ENCODE measurements at regions not wholly inside any gene's neighbourhood (a gene's known extent, or its start where the extent isn't known, plus 50 kb on each side); places are given as distances from the start of the nearest gene placed in this dataset.

DNA sequence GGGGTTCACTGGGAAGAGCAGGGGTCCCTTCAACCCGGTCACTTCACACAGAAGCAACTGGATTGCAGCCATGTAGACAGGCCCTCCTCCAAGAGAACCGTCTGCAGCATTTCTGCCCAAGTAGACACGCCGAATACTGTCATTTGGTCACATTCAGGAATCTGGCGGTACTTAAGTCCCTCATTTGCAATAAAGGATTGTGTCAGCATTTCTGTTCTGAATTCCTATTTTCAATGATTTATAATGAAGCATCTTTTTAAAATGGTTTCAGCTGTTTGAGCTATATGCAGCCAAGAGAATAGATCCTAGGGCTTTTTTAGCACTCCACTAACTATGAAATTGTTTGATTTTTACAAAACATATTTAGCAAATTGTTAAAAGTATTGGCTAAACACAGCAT is 143.5 kb upstream of the SOX1 start:
- H3K4me3 ChIP-seq = no peak overlapping the region
- 63% methylated on average over 5 of the region's 5 CpGs for WGBS
- TF ChIP-seq POLR2AphosphoS5 (IDR thresholded peaks at IDR 0.05) (no peak), POLR2A (IDR thresholded peaks at IDR 0.05) (no peak), EP300 (IDR thresholded peaks at IDR 0.05) (no peak)
- TF ChIP-seq, protein P1, sequence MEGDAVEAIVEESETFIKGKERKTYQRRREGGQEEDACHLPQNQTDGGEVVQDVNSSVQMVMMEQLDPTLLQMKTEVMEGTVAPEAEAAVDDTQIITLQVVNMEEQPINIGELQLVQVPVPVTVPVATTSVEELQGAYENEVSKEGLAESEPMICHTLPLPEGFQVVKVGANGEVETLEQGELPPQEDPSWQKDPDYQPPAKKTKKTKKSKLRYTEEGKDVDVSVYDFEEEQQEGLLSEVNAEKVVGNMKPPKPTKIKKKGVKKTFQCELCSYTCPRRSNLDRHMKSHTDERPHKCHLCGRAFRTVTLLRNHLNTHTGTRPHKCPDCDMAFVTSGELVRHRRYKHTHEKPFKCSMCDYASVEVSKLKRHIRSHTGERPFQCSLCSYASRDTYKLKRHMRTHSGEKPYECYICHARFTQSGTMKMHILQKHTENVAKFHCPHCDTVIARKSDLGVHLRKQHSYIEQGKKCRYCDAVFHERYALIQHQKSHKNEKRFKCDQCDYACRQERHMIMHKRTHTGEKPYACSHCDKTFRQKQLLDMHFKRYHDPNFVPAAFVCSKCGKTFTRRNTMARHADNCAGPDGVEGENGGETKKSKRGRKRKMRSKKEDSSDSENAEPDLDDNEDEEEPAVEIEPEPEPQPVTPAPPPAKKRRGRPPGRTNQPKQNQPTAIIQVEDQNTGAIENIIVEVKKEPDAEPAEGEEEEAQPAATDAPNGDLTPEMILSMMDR (IDR thresholded peaks at IDR 0.05) = no peak
- H3K9me3 ChIP-seq = no peaks in the 10 kb centered on the region
- H3K4me1 ChIP-seq = no peaks in the 10 kb centered on the region
- no peak for DNase-seq (ENCODE audit: low spot score in 2 of 2)
- H3K27me3 ChIP-seq = peaks cover 19% of the 10 kb centered on the region
- H3K27ac ChIP-seq = no peak overlapping the region
- H3K36me3 ChIP-seq = no peaks in the 10 kb centered on the region

DNA sequence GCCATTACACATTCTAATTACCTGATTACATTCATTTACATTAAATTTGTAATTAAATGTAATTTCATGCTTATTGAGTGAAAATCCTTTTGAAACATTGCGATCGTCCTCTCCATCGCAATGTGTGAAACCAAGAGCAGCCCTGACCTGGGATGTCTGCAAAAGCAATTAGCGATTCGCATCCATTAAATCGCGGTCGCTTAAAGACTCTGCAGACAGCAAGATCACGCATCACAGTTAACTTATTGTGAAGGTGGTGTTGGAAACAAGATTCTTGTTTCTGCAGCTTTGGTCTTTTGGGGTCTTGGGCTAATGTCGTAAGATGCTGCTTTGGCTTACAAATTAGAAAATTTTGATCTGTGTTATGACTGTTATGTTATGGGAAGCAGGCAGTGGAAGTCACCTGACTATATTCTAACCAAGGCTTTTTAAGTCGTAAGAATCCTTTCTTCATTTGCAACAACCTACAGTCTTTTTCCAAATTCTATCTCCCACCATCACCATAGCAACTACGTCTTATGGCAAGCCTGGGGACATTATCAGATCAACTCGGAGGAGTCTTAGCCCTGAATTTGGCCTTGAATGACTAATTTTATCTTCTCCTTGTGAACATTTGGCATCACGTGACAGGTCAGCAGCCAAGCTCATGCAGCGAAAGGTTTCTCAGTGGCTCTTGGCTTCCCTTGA is 142.8 kb upstream of the SOX1 start:
- TF ChIP-seq POLR2A (IDR thresholded peaks at IDR 0.05) = no peak
- TF ChIP-seq POLR2AphosphoS5 (IDR thresholded peaks at IDR 0.05) = no peak
- Histone ChIP-seq H3K9me3 (no peaks in the 10 kb centered on the region), H3K27ac (no peak overlapping the region), H3K4me3 (no peak overlapping the region), H3K36me3 (no peaks in the 10 kb centered on the region), H3K27me3 (peaks cover 16% of the 10 kb centered on the region), H3K4me1 (no peaks in the 10 kb centered on the region)
- WGBS = 85% methylated on average over 15 of the region's 15 CpGs
- no peak for DNase-seq (ENCODE audit: low spot score in 2 of 2)

DNA sequence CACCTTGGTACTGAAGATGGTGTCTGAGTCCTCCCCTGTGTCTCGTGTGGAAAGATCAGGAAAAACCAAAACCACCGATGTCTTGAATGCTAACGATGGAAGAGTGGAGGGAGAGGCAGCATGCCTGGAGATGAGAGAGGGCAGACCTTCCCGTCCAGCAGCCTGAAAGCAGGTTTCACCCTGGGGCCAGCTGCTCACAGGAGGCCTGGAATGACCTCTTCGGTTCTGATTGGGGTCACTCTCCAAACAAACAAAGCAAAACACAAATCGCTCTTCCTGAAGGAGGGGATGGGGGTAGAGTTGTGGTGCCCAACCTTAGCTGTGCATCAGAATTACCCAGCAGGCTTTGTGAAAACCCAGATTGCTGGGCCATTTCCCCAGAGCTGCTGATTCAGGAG is 142.3 kb upstream of the SOX1 start:
- Histone ChIP-seq H3K27me3 (peaks cover 16% of the 10 kb centered on the region), H3K4me1 (no peaks in the 10 kb centered on the region), H3K4me3 (no peak overlapping the region), H3K27ac (no peak overlapping the region), H3K36me3 (no peaks in the 10 kb centered on the region), H3K9me3 (no peaks in the 10 kb centered on the region)
- 73% methylated on average over 6 of the region's 6 CpGs for WGBS
- no peak for TF ChIP-seq EP300 (IDR thresholded peaks at IDR 0.05)
- peak in 1 of 2 donors; percentile 44 for DNase-seq (ENCODE audit: low spot score in 2 of 2)

DNA sequence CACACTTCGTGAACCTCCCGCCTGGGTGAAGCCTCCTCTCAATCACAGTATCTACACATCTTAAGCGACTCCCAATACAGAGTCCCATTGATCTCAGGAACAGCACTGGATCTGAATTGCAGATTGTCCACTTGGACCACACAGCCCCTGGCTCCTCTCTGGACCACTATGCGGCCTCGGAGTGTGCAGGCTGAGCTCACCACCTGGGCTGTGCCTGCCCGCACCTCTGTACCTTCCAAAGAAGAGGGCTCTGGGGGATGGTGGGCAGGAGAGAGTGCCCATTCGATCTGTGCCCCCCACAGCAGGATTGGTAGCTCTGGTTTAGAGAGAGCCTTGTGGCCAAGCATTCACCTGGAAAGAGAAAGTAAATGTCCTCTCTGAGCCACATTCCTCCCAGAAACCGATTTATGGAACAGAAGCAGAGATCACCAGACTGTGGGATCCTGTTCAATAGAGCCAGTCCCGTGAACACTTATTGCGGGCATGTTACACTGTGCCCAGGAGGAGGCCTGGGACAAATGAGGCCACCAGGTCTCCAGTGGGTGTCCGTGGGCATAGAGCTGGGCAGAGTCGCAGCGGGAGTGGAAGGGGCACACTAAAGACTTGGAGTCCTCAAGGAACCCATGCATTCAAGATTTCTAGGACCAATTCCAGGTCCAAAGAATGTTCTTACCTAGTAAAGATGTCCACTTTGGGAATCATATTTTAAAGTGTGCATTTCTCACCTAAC is 141.6 kb upstream of the SOX1 start:
- Histone ChIP-seq H3K9me3 (no peaks in the 10 kb centered on the region), H3K4me3 (no peak overlapping the region), H3K36me3 (no peaks in the 10 kb centered on the region), H3K4me1 (no peaks in the 10 kb centered on the region), H3K27ac (no peak overlapping the region), H3K27me3 (peaks cover 11% of the 10 kb centered on the region)
- peak in 1 of 2 donors; percentile 58 for DNase-seq (ENCODE audit: low spot score in 2 of 2)
- TF ChIP-seq POLR2AphosphoS5 (IDR thresholded peaks at IDR 0.05) (no peak), POLR2A (IDR thresholded peaks at IDR 0.05) (no peak), EP300 (IDR thresholded peaks at IDR 0.05) (no peak)
- TF ChIP-seq, protein P1 (IDR thresholded peaks at IDR 0.05) = no peak
- WGBS = 97% methylated on average over 9 of the region's 13 CpGs

DNA sequence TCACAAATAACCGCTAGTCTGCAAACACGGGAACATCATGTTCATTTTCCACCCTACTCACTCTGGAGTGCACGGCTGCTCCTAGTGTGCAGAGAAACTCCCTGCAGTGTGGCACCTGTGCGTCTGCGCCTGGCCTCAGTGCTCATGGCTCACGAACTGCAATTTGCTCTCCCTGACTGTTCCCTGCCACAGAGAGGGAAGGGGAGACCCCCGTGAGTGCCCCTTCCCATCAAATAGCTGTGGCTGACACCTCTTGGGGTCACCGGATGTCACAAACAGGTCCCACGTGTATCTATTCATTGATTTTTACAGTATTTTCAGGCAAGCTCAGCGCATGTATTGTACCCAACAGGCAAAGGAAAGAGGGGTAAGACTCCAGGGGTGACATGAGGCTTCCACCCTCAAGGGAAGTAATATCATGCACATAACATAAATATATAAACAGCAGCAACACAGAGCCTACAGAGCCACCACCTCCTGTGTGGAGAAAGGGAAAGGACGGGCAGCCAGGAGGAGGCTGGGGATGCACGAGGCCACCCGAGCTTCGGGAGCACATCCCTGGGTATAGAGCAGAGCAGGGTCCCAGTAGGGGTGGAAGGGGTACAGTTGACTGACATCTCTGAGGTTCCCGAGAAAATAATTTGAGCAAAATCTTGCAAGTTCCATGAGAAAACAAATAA is 140.3 kb upstream of the SOX1 start:
- peak in 1 of 2 donors; percentile 69 for DNase-seq (ENCODE audit: low spot score in 2 of 2)
- 83% methylated on average over 15 of the region's 15 CpGs for WGBS
- H3K27me3 ChIP-seq = peaks cover 1% of the 10 kb centered on the region
- no peak overlapping the region for H3K27ac ChIP-seq
- no peaks in the 10 kb centered on the region for H3K4me1 ChIP-seq
- H3K36me3 ChIP-seq = no peaks in the 10 kb centered on the region
- H3K4me3 ChIP-seq = no peak overlapping the region
- TF ChIP-seq POLR2AphosphoS5 (IDR thresholded peaks at IDR 0.05) = no peak
- TF ChIP-seq EP300 (IDR thresholded peaks at IDR 0.05) = no peak
- TF ChIP-seq POLR2A (IDR thresholded peaks at IDR 0.05) = no peak
- TF ChIP-seq, protein P1 (IDR thresholded peaks at IDR 0.05) = no peak
- no peaks in the 10 kb centered on the region for H3K9me3 ChIP-seq

DNA sequence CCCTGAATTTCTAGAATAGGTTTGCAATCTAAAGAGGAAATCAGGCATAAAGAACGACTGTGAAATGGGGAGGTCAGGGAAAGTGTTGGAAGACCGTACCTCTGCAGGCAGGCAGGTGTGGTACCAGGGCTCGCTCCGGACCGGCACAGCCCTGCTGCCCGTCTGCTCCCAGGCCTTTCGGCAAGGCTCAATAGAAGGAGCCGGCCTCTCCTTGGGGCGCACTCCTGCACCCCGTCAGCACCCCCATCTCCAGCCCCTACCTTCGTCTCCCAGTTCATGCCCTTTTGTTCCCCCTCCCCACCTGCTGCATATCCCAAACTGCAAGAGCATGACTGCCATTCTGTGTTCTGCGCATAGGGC is 139.8 kb upstream of the SOX1 start:
- no peak for TF ChIP-seq EP300 (IDR thresholded peaks at IDR 0.05)
- DNase-seq (ENCODE audit: low spot score in 2 of 2) = peak in 1 of 2 donors; percentile 32
- no peaks in the 10 kb centered on the region for H3K4me1 ChIP-seq

More for the DNA sequence above, 139.8 kb upstream of the SOX1 start:
- WGBS = 89% methylated on average over 12 of the region's 12 CpGs
- H3K27me3 ChIP-seq = no peaks in the 10 kb centered on the region
- no peak overlapping the region for H3K4me3 ChIP-seq
- H3K9me3 ChIP-seq = peaks cover 2% of the 10 kb centered on the region
- no peaks in the 10 kb centered on the region for H3K36me3 ChIP-seq
- no peak overlapping the region for H3K27ac ChIP-seq

Data from suprapubic skin (tissue), 4 donors.